Suprapubic skin (tissue), 4 donors: ENCODE measurements at regions not wholly inside any gene's neighbourhood (a gene's known extent, or its start where the extent isn't known, plus 50 kb on each side); places are given as distances from the start of the nearest gene placed in this dataset.

Experiments used
- DNase-seq, 2 donors: peaks; one replicate each; pipeline ENCODE4 v3.0.0-alpha.2; 2019; ENCODE audit warnings: low spot score in 2 of 2
- H3K27ac ChIP-seq: fragments of 200-600 bp; sonication (generic); one replicate; pipeline ENCODE4 v1.5.1; 2019
- H3K27me3 ChIP-seq: fragments of 200-600 bp; sonication (generic); one replicate; pipeline ENCODE4 v1.5.1; 2019
- H3K36me3 ChIP-seq: fragments of 200-600 bp; sonication (generic); one replicate; pipeline ENCODE4 v1.5.1; 2019
- H3K4me1 ChIP-seq: fragments of 200-600 bp; sonication (generic); one replicate; pipeline ENCODE4 v1.5.1; 2019
- H3K4me3 ChIP-seq: fragments of 200-600 bp; sonication (generic); one replicate; pipeline ENCODE4 v1.5.1; 2019; ENCODE audit warnings: mild to moderate bottlenecking
- H3K9me3 ChIP-seq: fragments of 200-600 bp; sonication (generic); one replicate; pipeline ENCODE4 v1.5.1; 2019
- EP300 ChIP-seq: sonication (generic); formaldehyde crosslinking; IDR thresholded peaks from one replicate; pipeline ENCODE4 v1.6.1; 2017; ENCODE audit warnings: antibody characterized with exemption
- POLR2A ChIP-seq, 2 donors: fragments of 450-650 bp; IDR thresholded peaks; one replicate each; pipeline ENCODE4 v1.6.1; 2017; ENCODE audit warnings: antibody characterized with exemption in 2 of 2, mild to moderate bottlenecking in 2 of 2, moderate library complexity in 2 of 2
- POLR2AphosphoS5 ChIP-seq, 3 donors: sonication (generic); formaldehyde crosslinking; IDR thresholded peaks; one replicate each; pipeline ENCODE4 v1.6.1; 2017; ENCODE audit warnings: antibody characterized with exemption in 3 of 3
- WGBS: methylation state at CpG from one replicate; pipeline ENCODE4 v1.1.5; 2018; 5-methylcytosine and 5-hydroxymethylcytosine counted together
- TF ChIP-seq, protein P1 (sequence below), 2 donors: fragments of 200-600 bp in 1 of 2; fragments of 450-650 bp in 1 of 2; sonication (generic) in 1 of 2; IDR thresholded peaks; one replicate each; pipeline ENCODE4 v1.5.1; 2016 to 2019; ENCODE audit warnings: antibody characterized with exemption in 2 of 2, mild to moderate bottlenecking in 1 of 2, moderate library complexity in 1 of 2

DNA sequence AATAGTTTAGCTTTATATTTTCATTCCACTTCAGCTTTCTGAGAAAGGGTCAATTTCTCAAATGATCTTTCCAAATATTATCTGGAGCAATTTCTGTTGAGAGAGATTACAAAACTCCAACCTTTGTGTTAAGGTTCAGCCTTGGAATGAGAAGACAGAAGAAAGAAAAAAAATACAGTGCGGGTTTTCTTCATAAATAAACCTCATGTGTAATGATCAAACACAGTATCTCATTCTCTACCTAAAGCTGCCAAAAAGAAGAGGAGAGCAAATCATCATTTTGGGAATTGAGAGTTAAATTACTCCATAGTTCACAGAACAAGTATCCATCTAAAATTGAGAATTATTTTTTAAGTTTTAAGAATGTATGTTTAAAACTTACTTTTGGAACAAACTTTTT, 420.5 kb downstream of the KLF5 start:
- Histone ChIP-seq H3K27me3 (no peaks in the 10 kb centered on the region), H3K4me1 (peaks cover 20% of the 10 kb centered on the region), H3K9me3 (no peaks in the 10 kb centered on the region), H3K36me3 (no peaks in the 10 kb centered on the region), H3K4me3 (no peak overlapping the region), H3K27ac (no peak overlapping the region)
- TF ChIP-seq POLR2A (IDR thresholded peaks at IDR 0.05) (no peak), EP300 (no peak), POLR2AphosphoS5 (IDR thresholded peaks at IDR 0.05) (no peak)
- TF ChIP-seq, protein P1, sequence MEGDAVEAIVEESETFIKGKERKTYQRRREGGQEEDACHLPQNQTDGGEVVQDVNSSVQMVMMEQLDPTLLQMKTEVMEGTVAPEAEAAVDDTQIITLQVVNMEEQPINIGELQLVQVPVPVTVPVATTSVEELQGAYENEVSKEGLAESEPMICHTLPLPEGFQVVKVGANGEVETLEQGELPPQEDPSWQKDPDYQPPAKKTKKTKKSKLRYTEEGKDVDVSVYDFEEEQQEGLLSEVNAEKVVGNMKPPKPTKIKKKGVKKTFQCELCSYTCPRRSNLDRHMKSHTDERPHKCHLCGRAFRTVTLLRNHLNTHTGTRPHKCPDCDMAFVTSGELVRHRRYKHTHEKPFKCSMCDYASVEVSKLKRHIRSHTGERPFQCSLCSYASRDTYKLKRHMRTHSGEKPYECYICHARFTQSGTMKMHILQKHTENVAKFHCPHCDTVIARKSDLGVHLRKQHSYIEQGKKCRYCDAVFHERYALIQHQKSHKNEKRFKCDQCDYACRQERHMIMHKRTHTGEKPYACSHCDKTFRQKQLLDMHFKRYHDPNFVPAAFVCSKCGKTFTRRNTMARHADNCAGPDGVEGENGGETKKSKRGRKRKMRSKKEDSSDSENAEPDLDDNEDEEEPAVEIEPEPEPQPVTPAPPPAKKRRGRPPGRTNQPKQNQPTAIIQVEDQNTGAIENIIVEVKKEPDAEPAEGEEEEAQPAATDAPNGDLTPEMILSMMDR (IDR thresholded peaks at IDR 0.05), result no peak
- DNase-seq, result no peak
- WGBS, result 90% methylated on average over 1 of the region's 1 CpG

DNA sequence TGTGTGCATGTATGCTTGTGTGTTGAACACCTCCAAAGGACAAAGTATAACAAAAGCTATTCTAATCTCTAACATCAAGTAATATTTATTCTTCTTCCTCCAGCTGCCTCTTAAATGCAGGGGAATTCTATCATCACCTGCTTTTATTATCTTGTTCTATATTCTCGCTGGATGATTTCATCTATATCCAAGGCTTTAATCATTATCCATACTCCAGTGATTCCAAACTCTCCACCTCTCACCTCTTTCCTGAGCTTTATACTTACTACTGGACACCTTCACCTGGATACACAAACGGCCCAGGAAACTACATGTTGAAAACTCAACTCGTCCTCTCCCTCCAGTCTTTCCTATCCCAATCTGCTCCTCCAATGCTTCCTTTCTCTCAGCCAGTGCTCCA, 418.6 kb downstream of the KLF5 start:
- Histone ChIP-seq H3K36me3 (no peaks in the 10 kb centered on the region), H3K9me3 (no peaks in the 10 kb centered on the region), H3K27me3 (no peaks in the 10 kb centered on the region), H3K4me1 (peaks cover 14% of the 10 kb centered on the region), H3K4me3 (no peak overlapping the region), H3K27ac (no peak overlapping the region)
- no peak for DNase-seq
- no peak for TF ChIP-seq POLR2A (IDR thresholded peaks at IDR 0.05)
- WGBS, result 88% methylated on average over 3 of the region's 3 CpGs

DNA sequence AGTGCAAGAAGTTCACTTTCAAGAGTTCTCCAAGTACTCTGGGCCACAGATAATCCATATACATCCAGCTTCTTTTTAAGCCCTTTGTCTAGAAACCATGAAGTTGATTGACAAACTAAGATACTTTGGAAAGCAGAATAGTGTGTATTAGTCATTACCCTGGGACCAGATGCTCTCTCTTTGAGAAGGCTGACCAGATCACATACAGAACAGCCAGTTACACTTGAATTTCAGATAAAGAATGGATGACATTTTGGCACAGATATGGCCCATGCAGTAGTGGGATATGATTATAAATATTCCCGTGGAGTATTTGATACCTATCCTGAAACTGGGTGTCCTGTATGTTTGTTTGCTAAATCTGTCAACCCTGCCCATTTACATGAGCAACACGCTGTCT, 414.2 kb downstream of the KLF5 start:
- no peaks in the 10 kb centered on the region for H3K27me3 ChIP-seq
- H3K36me3 ChIP-seq, result no peaks in the 10 kb centered on the region
- H3K4me3 ChIP-seq, result no peak overlapping the region
- no peak overlapping the region for H3K27ac ChIP-seq
- no peak for DNase-seq
- WGBS, result 92% methylated on average over 2 of the region's 2 CpGs
- H3K9me3 ChIP-seq, result no peaks in the 10 kb centered on the region
- TF ChIP-seq, protein P1 (IDR thresholded peaks at IDR 0.05), result no peak
- TF ChIP-seq POLR2AphosphoS5 (IDR thresholded peaks at IDR 0.05), result no peak
- no peak for TF ChIP-seq POLR2A (IDR thresholded peaks at IDR 0.05)
- TF ChIP-seq EP300, result no peak
- no peaks in the 10 kb centered on the region for H3K4me1 ChIP-seq

DNA sequence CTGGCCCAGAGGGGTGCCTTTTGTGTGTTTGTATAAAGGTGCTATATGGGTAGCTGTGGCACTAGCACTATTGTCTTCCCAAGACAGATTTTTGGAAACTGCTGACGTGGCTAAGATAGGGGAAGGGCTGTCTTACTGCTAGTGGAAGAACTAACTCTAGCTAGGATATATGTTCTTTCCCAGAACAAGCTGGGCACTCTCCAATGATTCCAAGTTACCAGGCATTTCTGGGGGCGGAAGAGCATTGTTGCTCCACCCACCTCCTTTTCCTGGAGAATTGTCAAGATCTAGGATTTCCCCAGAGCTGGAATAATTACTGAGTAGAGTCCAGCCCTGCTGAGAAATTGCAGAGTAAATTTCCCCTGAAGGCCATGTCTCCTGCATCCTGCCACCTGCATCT, 408.3 kb downstream of the KLF5 start:
- DNase-seq, result no peak
- Histone ChIP-seq H3K4me1 (peaks cover 30% of the 10 kb centered on the region), H3K27ac (peak overlapping the region; percentile 81), H3K4me3 (no peak overlapping the region), H3K9me3 (no peaks in the 10 kb centered on the region), H3K36me3 (no peaks in the 10 kb centered on the region), H3K27me3 (no peaks in the 10 kb centered on the region)
- TF ChIP-seq EP300, result no peak
- TF ChIP-seq, protein P1 (IDR thresholded peaks at IDR 0.05), result no peak
- no peak for TF ChIP-seq POLR2AphosphoS5 (IDR thresholded peaks at IDR 0.05)
- no peak for TF ChIP-seq POLR2A (IDR thresholded peaks at IDR 0.05)
- 38% methylated on average over 2 of the region's 2 CpGs for WGBS

DNA sequence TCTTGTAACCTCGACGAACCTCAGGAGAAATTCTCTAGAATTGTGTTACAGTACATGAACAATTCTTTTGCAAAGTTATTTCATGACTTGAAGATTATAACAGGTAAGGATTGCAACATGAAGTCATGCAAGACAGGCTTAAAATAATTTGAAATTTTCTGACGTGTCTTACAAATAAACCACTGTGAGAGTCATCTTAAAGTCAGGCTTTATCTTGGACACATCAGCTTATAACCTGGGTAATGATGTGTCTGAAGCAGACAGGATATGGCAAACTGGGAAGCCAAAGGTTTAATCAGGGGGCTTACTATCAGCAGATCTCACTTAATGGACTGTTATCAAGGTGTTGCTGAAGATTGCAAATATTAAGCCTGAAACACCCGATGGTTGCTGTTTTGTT, 407.8 kb downstream of the KLF5 start:
- 66% methylated on average over 4 of the region's 4 CpGs for WGBS
- no peak overlapping the region for H3K4me3 ChIP-seq
- TF ChIP-seq EP300, result no peak
- no peak for TF ChIP-seq POLR2AphosphoS5 (IDR thresholded peaks at IDR 0.05)
- no peak for TF ChIP-seq POLR2A (IDR thresholded peaks at IDR 0.05)
- TF ChIP-seq, protein P1 (IDR thresholded peaks at IDR 0.05), result no peak
- no peaks in the 10 kb centered on the region for H3K36me3 ChIP-seq
- no peaks in the 10 kb centered on the region for H3K9me3 ChIP-seq
- no peaks in the 10 kb centered on the region for H3K27me3 ChIP-seq
- DNase-seq, result no peak
- H3K27ac ChIP-seq, result peak overlapping the region; percentile 81
- peaks cover 30% of the 10 kb centered on the region for H3K4me1 ChIP-seq

DNA sequence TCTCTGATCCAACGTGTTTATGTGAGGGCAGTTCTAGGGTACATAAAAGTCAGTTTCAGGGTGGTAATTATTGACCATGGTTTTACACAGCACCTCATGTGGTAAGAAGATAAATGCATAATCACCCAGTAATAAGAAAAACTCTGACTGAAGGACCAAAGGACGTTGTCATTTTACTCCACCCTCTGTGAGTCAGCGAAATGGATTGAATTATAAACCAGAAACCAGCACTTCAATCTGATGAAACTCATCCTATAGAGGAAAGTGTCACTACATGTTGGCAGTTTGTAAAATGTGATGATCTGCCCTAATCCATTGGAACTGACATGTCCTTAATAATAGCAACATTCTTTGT, 406.8 kb downstream of the KLF5 start:
- no peak for TF ChIP-seq EP300
- TF ChIP-seq POLR2A (IDR thresholded peaks at IDR 0.05), result no peak
- no peak for TF ChIP-seq POLR2AphosphoS5 (IDR thresholded peaks at IDR 0.05)
- TF ChIP-seq, protein P1 (IDR thresholded peaks at IDR 0.05), result no peak
- Histone ChIP-seq H3K27me3 (no peaks in the 10 kb centered on the region), H3K36me3 (no peaks in the 10 kb centered on the region), H3K27ac (peak overlapping the region; percentile 81), H3K4me3 (no peak overlapping the region), H3K4me1 (peaks cover 30% of the 10 kb centered on the region), H3K9me3 (no peaks in the 10 kb centered on the region)
- WGBS, result 20% methylated on average over 3 of the region's 3 CpGs
- no peak for DNase-seq
